PC-9 (cell line): ENCODE measurements at regions not wholly inside any gene's neighbourhood (a gene's known extent, or its start where the extent isn't known, plus 50 kb on each side); places are given as distances from the start of the nearest gene placed in this dataset.

Experiments used
- BruUV-seq: library from RNA; stranded (reverse); fragments of 400-500 nt; replicated peaks from 2 replicates; lab custom pipeline; 2021; lab: Mats Ljungman, UMichigan
- CTCF ChIA-PET: fragments of 300-600 bp; sonication (Branson Sonifier 250); formaldehyde crosslinking; loops from one replicate; lab custom pipeline; 2022; ENCODE audit warnings: antibody characterized with exemption; lab: Charles Lee
- POLR2A ChIA-PET: fragments of 300-600 bp; sonication (Branson Sonifier 250); formaldehyde crosslinking; loops from one replicate; lab custom pipeline; 2022; ENCODE audit warnings: antibody characterized with exemption; ENCODE audit not compliant: unreplicated experiment; lab: Charles Lee
- DNase-seq, 2 experiments: peaks; one replicate each; pipeline versions ENCODE4 v3.0.0 to v3.0.0-alpha.2; 2015 to 2022; ENCODE audit warnings: mixed read lengths in 1 of 2
- H2AFZ ChIP-seq: fragments of 200-600 bp; sonication (generic); 2 replicates; pipeline ENCODE4 v1.8.1; 2017; ENCODE audit warnings: antibody characterized with exemption
- H3F3A ChIP-seq: fragments of 200-600 bp; sonication (generic); 2 replicates; pipeline ENCODE4 v1.8.1; 2017; ENCODE audit warnings: antibody characterized with exemption, mild to moderate bottlenecking, low read depth; ENCODE audit not compliant: insufficient read depth
- H3K27ac ChIP-seq: fragments of 200-600 bp; sonication (generic); 2 replicates; pipeline ENCODE4 v1.6.1; 2016; ENCODE audit warnings: mixed run types
- H3K27me3 ChIP-seq: fragments of 200-600 bp; sonication (generic); 2 replicates; pipeline ENCODE4 v1.6.1; 2016; ENCODE audit warnings: low read depth, mixed run types; ENCODE audit not compliant: insufficient read depth
- H3K36me3 ChIP-seq: fragments of 200-600 bp; sonication (generic); 2 replicates; pipeline ENCODE4 v1.6.1; 2016; ENCODE audit warnings: low read depth, mixed run types
- H3K4me1 ChIP-seq: fragments of 200-600 bp; sonication (generic); replicated peaks from 2 replicates; pipeline ENCODE4 v1.6.1; 2016; ENCODE audit warnings: mixed run types; ENCODE audit not compliant: insufficient read depth
- H3K4me2 ChIP-seq: fragments of 200-600 bp; sonication (generic); 2 replicates; pipeline ENCODE4 v1.6.1; 2017; ENCODE audit warnings: mixed run types
- H3K4me3 ChIP-seq: fragments of 200-600 bp; sonication (generic); 2 replicates; pipeline ENCODE4 v1.6.1; 2016; ENCODE audit warnings: mixed run types
- H3K79me2 ChIP-seq: fragments of 200-600 bp; sonication (generic); 2 replicates; pipeline ENCODE4 v1.6.1; 2017; ENCODE audit warnings: low read depth, mixed run types
- H3K9me2 ChIP-seq: fragments of 200-600 bp; sonication (generic); 2 replicates; pipeline ENCODE4 v1.8.1; 2017; ENCODE audit warnings: mild to moderate bottlenecking; ENCODE audit not compliant: insufficient read depth
- H3K9me3 ChIP-seq: fragments of 200-600 bp; sonication (generic); 2 replicates; pipeline ENCODE4 v1.8.1; 2016; ENCODE audit warnings: low read depth; ENCODE audit not compliant: insufficient read depth
- H4K20me1 ChIP-seq: fragments of 200-600 bp; sonication (generic); 2 replicates; pipeline ENCODE4 v1.8.1; 2017; ENCODE audit not compliant: insufficient read depth
- CTCF ChIP-seq: fragments of 200-600 bp; sonication (generic); conservative IDR thresholded peaks from 2 replicates; pipeline ENCODE4 v1.6.1; 2017; ENCODE audit warnings: mixed run types, antibody characterized with exemption, mild to moderate bottlenecking, moderate library complexity
- EZH2 ChIP-seq: fragments of 200-600 bp; sonication (generic); IDR thresholded peaks from 2 replicates; pipeline ENCODE4 v1.8.0; 2017; ENCODE audit warnings: antibody characterized with exemption, low read depth
- intact Hi-C: fragments of 100-400 bp; cut with micrococcal nuclease; formaldehyde crosslinking; loops from one replicate; pipeline ENCODE4 v1.10.0; 2022; ENCODE audit not compliant: unreplicated experiment

DNA sequence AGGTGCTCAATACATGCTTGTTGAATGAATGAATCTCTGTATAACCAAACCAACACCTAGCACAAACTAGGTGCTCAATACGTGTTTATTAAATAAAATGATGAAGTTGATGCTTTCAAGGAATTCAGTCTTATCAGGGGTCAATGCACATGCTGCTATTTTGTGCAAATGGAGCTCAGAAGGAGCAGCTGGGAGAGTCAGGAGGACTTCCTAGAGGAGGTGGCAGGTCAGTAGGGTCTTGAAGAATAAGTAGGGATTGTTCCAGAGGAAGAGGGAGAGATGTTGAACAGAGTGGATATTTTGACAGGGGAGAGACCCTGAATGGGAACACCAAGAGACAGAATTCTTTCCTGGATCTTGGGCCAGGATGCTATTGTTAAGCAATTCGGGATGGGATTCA, 92.7 kb upstream of the LHX1 start:
- H3K9me2 ChIP-seq: no peaks in the 10 kb centered on the region
- no peaks in the 10 kb centered on the region for H3K36me3 ChIP-seq
- intact Hi-C loops: no loop called here
- no peak overlapping the region for H3K4me2 ChIP-seq
- peaks cover 3% of the 10 kb centered on the region; the same call in 1 of the 2 replicates for H3K27me3 ChIP-seq
- no peaks in the 10 kb centered on the region for H4K20me1 ChIP-seq
- TF ChIP-seq CTCF (no peak), EZH2 (no peak)
- BruUV-seq: no TSS peak
- ChIA-PET POLR2A (no interaction called here), CTCF (no interaction called here)
- H3K79me2 ChIP-seq: no peaks in the 10 kb centered on the region
- H3K4me3 ChIP-seq: no peak overlapping the region
- H3K9me3 ChIP-seq: no peaks in the 10 kb centered on the region
- no peak overlapping the region for H3K27ac ChIP-seq
- no peak for DNase-seq
- peaks cover 9% of the 10 kb centered on the region for H3K4me1 ChIP-seq
- no peaks in the 10 kb centered on the region for H3F3A ChIP-seq
- no peak overlapping the region for H2AFZ ChIP-seq

- intact Hi-C loops: no loop called here
- no peak overlapping the region for H3K27ac ChIP-seq
- no peak overlapping the region for H3K4me2 ChIP-seq
- H3K9me3 ChIP-seq: no peaks in the 10 kb centered on the region
- TF ChIP-seq EZH2: no peak
- TF ChIP-seq CTCF: no peak
- H3K36me3 ChIP-seq: no peaks in the 10 kb centered on the region
- ChIA-PET POLR2A (no interaction called here), CTCF (no interaction called here)
- H2AFZ ChIP-seq: no peak overlapping the region
- no peak overlapping the region for H3K4me3 ChIP-seq
- H4K20me1 ChIP-seq: no peaks in the 10 kb centered on the region
- no peaks in the 10 kb centered on the region for H3K9me2 ChIP-seq
- H3K4me1 ChIP-seq: peaks cover 22% of the 10 kb centered on the region
- BruUV-seq: no TSS peak
- no peak for DNase-seq
- no peaks in the 10 kb centered on the region for H3K79me2 ChIP-seq
- H3K27me3 ChIP-seq: peaks cover 3% of the 10 kb centered on the region; the same call in 1 of the 2 replicates
- peaks cover 7% of the 10 kb centered on the region; the same call in 1 of the 2 replicates for H3F3A ChIP-seq
Observed at GRCh38 chr17:36845916-36846315, 91.4 kb upstream of the LHX1 start.

GRCh38 chr17:36846410-36847292, 90.6 kb upstream of the LHX1 start:
- no peaks in the 10 kb centered on the region for H3K36me3 ChIP-seq
- no peak for DNase-seq
- H3K9me3 ChIP-seq: no peaks in the 10 kb centered on the region
- no TSS peak for BruUV-seq
- H3K79me2 ChIP-seq: no peaks in the 10 kb centered on the region
- TF ChIP-seq CTCF (no peak), EZH2 (no peak)
- H3F3A ChIP-seq: peaks cover 9% of the 10 kb centered on the region; the same call in 1 of the 2 replicates
- no peak overlapping the region for H3K27ac ChIP-seq
- intact Hi-C loops: no loop called here
- H2AFZ ChIP-seq: no peak overlapping the region
- H3K4me3 ChIP-seq: no peak overlapping the region
- no peaks in the 10 kb centered on the region for H4K20me1 ChIP-seq
- ChIA-PET POLR2A (no interaction called here), CTCF (no interaction called here)
- H3K9me2 ChIP-seq: no peaks in the 10 kb centered on the region
- H3K4me2 ChIP-seq: no peak overlapping the region
- H3K27me3 ChIP-seq: peaks cover 3% of the 10 kb centered on the region; the same call in 1 of the 2 replicates
- H3K4me1 ChIP-seq: peaks cover 25% of the 10 kb centered on the region
